OCI-LY7 (cell line): ENCODE measurements at regions not wholly inside any gene's neighbourhood (a gene's known extent, or its start where the extent isn't known, plus 50 kb on each side); places are given as distances from the start of the nearest gene placed in this dataset.

ENCODE experiments used
- CTCF ChIP-seq: fragments of 200-600 bp; sonication (generic); conservative IDR thresholded peaks from 2 replicates; pipeline ENCODE4 v1.5.1; 2014; ENCODE audit warnings: mild to moderate bottlenecking, antibody characterized with exemption, low read length, moderate library complexity, mixed read lengths
- EZH2phosphoT487 ChIP-seq: fragments of 200-600 bp; sonication (generic); IDR thresholded peaks from 2 replicates; pipeline ENCODE4 v1.6.1; 2018; ENCODE audit warnings: low read depth, borderline replicate concordance, mild to moderate bottlenecking, mixed run types, antibody characterized with exemption, low read length, moderate library complexity, mixed read lengths

GRCh38 chr6:147734151-147734550, 225.7 kb downstream of the SAMD5 start:
- TF ChIP-seq CTCF (no peak), EZH2phosphoT487 (no peak)
